Psoas muscle (tissue), 7 donors: ENCODE measurements at regions not wholly inside any gene's neighbourhood (a gene's known extent, or its start where the extent isn't known, plus 50 kb on each side); places are given as distances from the start of the nearest gene placed in this dataset.

ENCODE experiments used
- ATAC-seq, 4 donors: fragments of 200-7000 bp; cut with Tn5 transposase; one replicate each; pipeline ENCODE4 v1.9.1; 2020; ENCODE audit warnings: moderate library complexity in 3 of 4, mild to moderate bottlenecking in 2 of 4
- DNase-seq, 2 donors: peaks; one replicate each; pipeline ENCODE4 v3.0.0-alpha.2; 2020
- H3K27ac ChIP-seq: fragments of 200-600 bp; one replicate; pipeline ENCODE4 v1.8.0; 2022
- H3K27me3 ChIP-seq, 3 donors: fragments of 200-600 bp in 1 of 3; one replicate each; pipeline versions ENCODE4 v1.6.1 to v1.8.0; 2013 to 2022; ENCODE audit warnings: low read length in 2 of 3, mild to moderate bottlenecking in 2 of 3, moderate library complexity in 1 of 3; ENCODE audit not compliant: insufficient read depth in 3 of 3
- H3K36me3 ChIP-seq, 2 donors: fragments of 200-600 bp in 1 of 2; one replicate each; pipeline versions ENCODE4 v1.6.1 to v1.8.0; 2013 to 2022; ENCODE audit warnings: low read depth in 1 of 2, mild to moderate bottlenecking in 1 of 2, moderate library complexity in 1 of 2; ENCODE audit not compliant: insufficient read depth in 1 of 2
- H3K4me1 ChIP-seq: fragments of 200-600 bp; one replicate; pipeline ENCODE4 v1.8.0; 2022
- H3K4me3 ChIP-seq: fragments of 200-600 bp; one replicate; pipeline ENCODE4 v1.8.0; 2022; ENCODE audit warnings: mild to moderate bottlenecking
- H3K9me3 ChIP-seq: fragments of 200-600 bp; one replicate; pipeline ENCODE4 v1.8.0; 2022
- WGBS, 3 donors: extraction: QIAGEN DNeasy Blood & Tissue Kit; methylation state at CpG; one replicate each; pipeline versions ENCODE4 v1.1.6 to v1.1.7; 2013; 5-methylcytosine and 5-hydroxymethylcytosine counted together
- intact Hi-C, 2 donors: fragments of 100-400 bp; cut with DNase I; formaldehyde crosslinking; loops; one replicate each; pipeline versions ENCODE4 v1.11.0 to v1.14.2; 2022
- TF ChIP-seq, protein P1 (sequence below): fragments of 200-600 bp; IDR thresholded peaks from one replicate; pipeline ENCODE4 v1.8.0; 2022; ENCODE audit warnings: antibody characterized with exemption
- donor health status: healthy with polysubstance abuse.
- donor health status: DM: no; HTN: no; CAD: no; lungs with moderate emphysema.
- donor health status: Bipolar disorder and iron deficiency.
- donor health status: healthy.
- donor health status: DM: yes; HTN: yes; CAD: no.
- donor health status: DM: no; HTN: no; CAD: no.
- donor health status: DM: yes; HTN: yes; CAD: no.

DNA sequence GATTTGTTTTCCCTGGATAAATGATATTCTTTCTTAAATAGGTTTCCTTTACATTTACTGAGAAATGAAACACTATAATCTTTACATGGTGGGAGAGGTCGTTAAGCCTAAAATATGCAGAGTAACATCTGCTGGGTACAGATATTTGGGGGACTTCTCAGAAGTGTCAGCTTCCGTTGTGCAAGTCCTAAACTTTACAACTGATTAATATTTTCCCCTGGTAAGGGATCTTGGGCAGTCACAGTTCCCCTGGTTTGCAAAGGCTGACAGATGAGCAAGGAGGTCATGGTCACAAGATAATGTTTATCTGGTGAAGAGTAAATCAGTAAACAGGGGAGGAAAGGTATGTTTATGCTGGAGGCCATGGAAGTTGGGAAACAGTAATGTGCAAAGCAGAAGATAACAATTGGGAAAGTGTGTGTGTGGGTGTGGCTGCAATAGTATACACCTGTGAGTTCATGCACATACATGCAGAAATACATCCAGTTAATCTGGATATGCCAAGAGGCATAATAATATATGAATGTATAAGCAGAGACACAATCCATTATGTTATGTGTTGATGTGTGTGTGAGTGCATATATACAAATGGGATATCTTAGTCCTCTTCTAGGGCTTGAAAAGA lies 508.2 kb upstream of the FAM241A start:
- WGBS, 3 donors, result 25 to 30% (median 29%) methylated on average over 2 of the region's 2 CpGs
- ATAC-seq, result no peak

DNA sequence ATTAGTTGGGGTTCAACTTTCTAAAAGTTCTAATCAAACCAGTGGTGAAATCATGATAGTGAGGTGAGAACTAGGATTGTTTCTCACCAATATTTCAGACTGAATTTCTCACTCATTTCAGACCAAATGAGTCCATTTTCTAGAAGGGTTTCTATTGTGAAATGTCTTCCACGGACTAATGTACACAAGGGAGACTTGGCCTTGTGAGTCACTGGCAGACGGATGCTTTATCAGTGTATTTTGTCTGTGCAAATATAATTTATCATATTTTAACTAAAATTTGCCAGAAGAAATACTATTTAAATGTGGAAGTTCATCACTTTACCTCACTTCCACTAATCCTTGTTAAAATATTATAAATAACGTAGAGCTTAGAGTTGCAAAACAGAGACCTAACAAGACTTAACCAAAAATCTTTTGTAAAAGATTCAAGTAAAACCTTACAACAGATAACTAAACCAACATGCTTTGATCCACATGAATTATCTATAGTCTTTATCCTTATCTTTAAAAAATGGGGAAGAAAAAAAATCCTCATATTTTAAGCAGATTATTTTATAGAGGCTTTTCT lies 506.0 kb upstream of the FAM241A start:
- intact Hi-C loops, result loop anchor here in 1 of 2 donors (10.0 kb wide), 1 partner anchor 1004 kb away; no protein-coding TSS in a partner anchor
- TF ChIP-seq, protein P1, sequence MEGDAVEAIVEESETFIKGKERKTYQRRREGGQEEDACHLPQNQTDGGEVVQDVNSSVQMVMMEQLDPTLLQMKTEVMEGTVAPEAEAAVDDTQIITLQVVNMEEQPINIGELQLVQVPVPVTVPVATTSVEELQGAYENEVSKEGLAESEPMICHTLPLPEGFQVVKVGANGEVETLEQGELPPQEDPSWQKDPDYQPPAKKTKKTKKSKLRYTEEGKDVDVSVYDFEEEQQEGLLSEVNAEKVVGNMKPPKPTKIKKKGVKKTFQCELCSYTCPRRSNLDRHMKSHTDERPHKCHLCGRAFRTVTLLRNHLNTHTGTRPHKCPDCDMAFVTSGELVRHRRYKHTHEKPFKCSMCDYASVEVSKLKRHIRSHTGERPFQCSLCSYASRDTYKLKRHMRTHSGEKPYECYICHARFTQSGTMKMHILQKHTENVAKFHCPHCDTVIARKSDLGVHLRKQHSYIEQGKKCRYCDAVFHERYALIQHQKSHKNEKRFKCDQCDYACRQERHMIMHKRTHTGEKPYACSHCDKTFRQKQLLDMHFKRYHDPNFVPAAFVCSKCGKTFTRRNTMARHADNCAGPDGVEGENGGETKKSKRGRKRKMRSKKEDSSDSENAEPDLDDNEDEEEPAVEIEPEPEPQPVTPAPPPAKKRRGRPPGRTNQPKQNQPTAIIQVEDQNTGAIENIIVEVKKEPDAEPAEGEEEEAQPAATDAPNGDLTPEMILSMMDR, result no peak
- no peaks in the 10 kb centered on the region for H3K27me3 ChIP-seq

More for the DNA sequence above, 508.2 kb upstream of the FAM241A start:
- Histone ChIP-seq H3K36me3 (no peaks in the 10 kb centered on the region), H3K9me3 (no peaks in the 10 kb centered on the region), H3K4me1 (no peaks in the 10 kb centered on the region), H3K27ac (no peak overlapping the region), H3K4me3 (no peak overlapping the region), H3K27me3 (no peaks in the 10 kb centered on the region)
- TF ChIP-seq, protein P1, result no peak
- DNase-seq, result no peak
- intact Hi-C loops, result loop anchor here in 1 of 2 donors (10.0 kb wide), 1 partner anchor 1002 kb away; no protein-coding TSS in a partner anchor

DNA sequence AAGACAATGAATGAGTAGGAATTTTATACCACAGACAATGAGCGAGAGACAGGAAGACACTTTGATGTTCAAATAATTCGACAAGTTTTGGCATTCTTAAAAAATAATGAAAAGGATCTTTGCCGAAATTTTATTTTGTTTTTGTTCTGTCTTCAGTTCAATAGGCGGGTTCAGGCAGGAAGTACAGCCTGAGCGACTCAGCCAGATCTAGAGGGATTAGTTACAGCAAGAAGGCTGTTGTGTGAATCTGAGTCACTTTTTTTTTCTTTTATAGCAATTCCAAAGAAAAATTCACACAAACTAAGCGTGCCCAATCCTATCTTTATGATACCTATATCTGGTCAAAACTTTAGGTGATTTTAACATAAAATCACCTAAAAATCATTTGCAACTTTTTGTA lies 505.4 kb upstream of the FAM241A start:
- WGBS, 3 donors, result 27 to 38% (median 32%) methylated on average over 6 of the region's 6 CpGs
- TF ChIP-seq, protein P1, result no peak

More for the DNA sequence above, 506.0 kb upstream of the FAM241A start:
- Histone ChIP-seq H3K36me3 (no peaks in the 10 kb centered on the region), H3K4me3 (no peak overlapping the region), H3K4me1 (no peaks in the 10 kb centered on the region), H3K9me3 (no peaks in the 10 kb centered on the region), H3K27ac (no peak overlapping the region)
- whole genome bisulfite sequencing, 3 donors, result 81 to 91% (median 87%) methylated on average over 3 of the region's 3 CpGs
- no peak for DNase-seq
- no peak for ATAC-seq

DNA sequence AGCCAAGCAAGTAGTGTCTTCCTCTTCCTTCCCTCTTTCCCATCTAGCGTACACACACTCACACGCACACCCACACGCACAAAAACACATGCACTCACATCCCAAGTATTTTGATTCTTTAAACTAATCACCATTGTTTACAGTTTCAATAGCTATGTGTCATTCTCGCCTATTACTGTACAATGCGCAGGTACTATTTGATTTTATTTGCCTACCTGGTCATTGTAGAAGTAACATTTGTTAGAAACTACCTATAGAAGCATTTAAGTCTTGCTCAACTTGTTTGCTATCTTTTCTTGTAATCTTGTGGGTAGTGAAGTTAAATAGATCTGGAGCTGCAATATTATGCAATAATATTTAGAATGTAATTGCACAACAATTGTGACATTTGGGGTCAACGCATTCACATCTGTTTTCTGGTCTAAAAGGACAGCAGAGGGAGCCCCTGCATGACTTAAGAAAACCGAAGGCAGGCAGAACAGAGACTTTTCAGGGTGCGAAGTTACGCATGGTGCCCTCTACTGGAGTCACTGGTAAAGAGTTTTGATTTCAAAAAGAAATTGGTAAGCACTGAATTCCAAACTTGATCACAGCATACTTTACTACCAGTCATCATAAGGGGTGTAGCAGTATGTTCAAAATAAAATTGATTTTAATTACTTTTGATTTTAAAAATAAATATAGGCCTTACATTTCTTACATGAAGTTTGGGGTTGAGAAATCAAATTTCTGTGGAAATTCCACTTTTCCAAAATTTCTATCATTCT lies 503.3 kb upstream of the FAM241A start:
- H3K27ac ChIP-seq, result no peak overlapping the region
- 51% methylated on average over 9 of the region's 9 CpGs for WGBS, 3 donors
- DNase-seq (peak; percentile 16 to 52), ATAC-seq (peak in 3 of 4 donors; percentile 52 to 87 (median 62))
- H3K27me3 ChIP-seq, result no peaks in the 10 kb centered on the region
- no peaks in the 10 kb centered on the region for H3K9me3 ChIP-seq
- intact Hi-C loops, result loop anchor here in 1 of 2 donors (2.0 to 5.0 kb wide), 2 partner anchors 213 to 390 kb away; no protein-coding TSS in a partner anchor
- no peaks in the 10 kb centered on the region for H3K36me3 ChIP-seq
- H3K4me1 ChIP-seq, result no peaks in the 10 kb centered on the region
- TF ChIP-seq, protein P1, result peak; percentile 65
- H3K4me3 ChIP-seq, result no peak overlapping the region

More for the DNA sequence above, 505.4 kb upstream of the FAM241A start:
- H3K4me1 ChIP-seq, result no peaks in the 10 kb centered on the region
- H3K27me3 ChIP-seq, result no peaks in the 10 kb centered on the region
- H3K36me3 ChIP-seq, result no peaks in the 10 kb centered on the region
- H3K4me3 ChIP-seq, result no peak overlapping the region
- no peaks in the 10 kb centered on the region for H3K9me3 ChIP-seq
- ATAC-seq (no peak), DNase-seq (no peak)
- intact Hi-C loops, result loop anchor here in 1 of 2 donors (5.0 to 10.0 kb wide), 2 partner anchors 392 to 1005 kb away; no protein-coding TSS in a partner anchor
- no peak overlapping the region for H3K27ac ChIP-seq
